ENCODE measurements at regions not wholly inside any gene's neighbourhood (a gene's known extent, or its start where the extent isn't known, plus 50 kb on each side); places are given as distances from the start of the nearest gene placed in this dataset.

- TF ChIP-seq ZBTB7A (IDR thresholded peaks at IDR 0.05; ENCODE audit: low read depth) = no peak
- no peak; the same call in 1 of the 2 replicates for TF ChIP-seq TCF12 (IDR thresholded peaks at IDR 0.05; ENCODE audit: low read depth)
- TF ChIP-seq, protein P1, sequence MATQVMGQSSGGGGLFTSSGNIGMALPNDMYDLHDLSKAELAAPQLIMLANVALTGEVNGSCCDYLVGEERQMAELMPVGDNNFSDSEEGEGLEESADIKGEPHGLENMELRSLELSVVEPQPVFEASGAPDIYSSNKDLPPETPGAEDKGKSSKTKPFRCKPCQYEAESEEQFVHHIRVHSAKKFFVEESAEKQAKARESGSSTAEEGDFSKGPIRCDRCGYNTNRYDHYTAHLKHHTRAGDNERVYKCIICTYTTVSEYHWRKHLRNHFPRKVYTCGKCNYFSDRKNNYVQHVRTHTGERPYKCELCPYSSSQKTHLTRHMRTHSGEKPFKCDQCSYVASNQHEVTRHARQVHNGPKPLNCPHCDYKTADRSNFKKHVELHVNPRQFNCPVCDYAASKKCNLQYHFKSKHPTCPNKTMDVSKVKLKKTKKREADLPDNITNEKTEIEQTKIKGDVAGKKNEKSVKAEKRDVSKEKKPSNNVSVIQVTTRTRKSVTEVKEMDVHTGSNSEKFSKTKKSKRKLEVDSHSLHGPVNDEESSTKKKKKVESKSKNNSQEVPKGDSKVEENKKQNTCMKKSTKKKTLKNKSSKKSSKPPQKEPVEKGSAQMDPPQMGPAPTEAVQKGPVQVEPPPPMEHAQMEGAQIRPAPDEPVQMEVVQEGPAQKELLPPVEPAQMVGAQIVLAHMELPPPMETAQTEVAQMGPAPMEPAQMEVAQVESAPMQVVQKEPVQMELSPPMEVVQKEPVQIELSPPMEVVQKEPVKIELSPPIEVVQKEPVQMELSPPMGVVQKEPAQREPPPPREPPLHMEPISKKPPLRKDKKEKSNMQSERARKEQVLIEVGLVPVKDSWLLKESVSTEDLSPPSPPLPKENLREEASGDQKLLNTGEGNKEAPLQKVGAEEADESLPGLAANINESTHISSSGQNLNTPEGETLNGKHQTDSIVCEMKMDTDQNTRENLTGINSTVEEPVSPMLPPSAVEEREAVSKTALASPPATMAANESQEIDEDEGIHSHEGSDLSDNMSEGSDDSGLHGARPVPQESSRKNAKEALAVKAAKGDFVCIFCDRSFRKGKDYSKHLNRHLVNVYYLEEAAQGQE (IDR thresholded peaks at IDR 0.05; ENCODE audit: low read depth) = no peak
- no peak for TF ChIP-seq FOXM1 (IDR thresholded peaks at IDR 0.05; ENCODE audit: borderline replicate concordance, low read depth)
- TF ChIP-seq, protein P2, sequence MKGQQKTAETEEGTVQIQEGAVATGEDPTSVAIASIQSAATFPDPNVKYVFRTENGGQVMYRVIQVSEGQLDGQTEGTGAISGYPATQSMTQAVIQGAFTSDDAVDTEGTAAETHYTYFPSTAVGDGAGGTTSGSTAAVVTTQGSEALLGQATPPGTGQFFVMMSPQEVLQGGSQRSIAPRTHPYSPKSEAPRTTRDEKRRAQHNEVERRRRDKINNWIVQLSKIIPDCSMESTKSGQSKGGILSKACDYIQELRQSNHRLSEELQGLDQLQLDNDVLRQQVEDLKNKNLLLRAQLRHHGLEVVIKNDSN (IDR thresholded peaks at IDR 0.05) = no peak
- TF ChIP-seq NFIC (IDR thresholded peaks at IDR 0.05) = peak; percentile 59; the same call in 1 of the 2 replicates
- TF ChIP-seq EGR1 (IDR thresholded peaks at IDR 0.05) = no peak
- TF ChIP-seq YY1 (IDR thresholded peaks at IDR 0.05; ENCODE audit: low read depth) = no peak
- peak; percentile 27; the same call in 1 of the 2 replicates for TF ChIP-seq TEAD4 (IDR thresholded peaks at IDR 0.05)
- TF ChIP-seq RAD21 (IDR thresholded peaks at IDR 0.05; ENCODE audit: low read depth) = no peak
- TF ChIP-seq EP300 (IDR thresholded peaks at IDR 0.05; ENCODE audit: borderline replicate concordance) = no peak
- TF ChIP-seq, protein P3, sequence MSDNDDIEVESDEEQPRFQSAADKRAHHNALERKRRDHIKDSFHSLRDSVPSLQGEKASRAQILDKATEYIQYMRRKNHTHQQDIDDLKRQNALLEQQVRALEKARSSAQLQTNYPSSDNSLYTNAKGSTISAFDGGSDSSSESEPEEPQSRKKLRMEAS (IDR thresholded peaks at IDR 0.05) = no peak
These were observed 105.3 kb upstream of the BOD1 start for GRCh38 chr5:173721601-173722232.

GRCh38 chr5:173726846-173727557, 110.6 kb upstream of the BOD1 start:
- TF ChIP-seq, protein P3 (IDR thresholded peaks at IDR 0.05) = no peak
- TF ChIP-seq RAD21 (IDR thresholded peaks at IDR 0.05; ENCODE audit: low read depth) (no peak), TAF1 (IDR thresholded peaks at IDR 0.05; ENCODE audit: low read depth) (no peak), NFIC (IDR thresholded peaks at IDR 0.05) (no peak), FOXM1 (IDR thresholded peaks at IDR 0.05; ENCODE audit: borderline replicate concordance, low read depth) (no peak), EP300 (IDR thresholded peaks at IDR 0.05; ENCODE audit: borderline replicate concordance) (no peak), EGR1 (IDR thresholded peaks at IDR 0.05) (no peak), TCF12 (IDR thresholded peaks at IDR 0.05; ENCODE audit: low read depth) (no peak), CREB1 (IDR thresholded peaks at IDR 0.05; ENCODE audit: low read depth) (no peak), TEAD4 (IDR thresholded peaks at IDR 0.05) (no peak), CEBPB (IDR thresholded peaks at IDR 0.05) (no peak), YY1 (IDR thresholded peaks at IDR 0.05; ENCODE audit: low read depth) (no peak), ZBTB7A (IDR thresholded peaks at IDR 0.05; ENCODE audit: low read depth) (no peak)
- TF ChIP-seq, protein P1 (IDR thresholded peaks at IDR 0.05; ENCODE audit: low read depth) = no peak
- TF ChIP-seq, protein P2 (IDR thresholded peaks at IDR 0.05) = no peak

DNA sequence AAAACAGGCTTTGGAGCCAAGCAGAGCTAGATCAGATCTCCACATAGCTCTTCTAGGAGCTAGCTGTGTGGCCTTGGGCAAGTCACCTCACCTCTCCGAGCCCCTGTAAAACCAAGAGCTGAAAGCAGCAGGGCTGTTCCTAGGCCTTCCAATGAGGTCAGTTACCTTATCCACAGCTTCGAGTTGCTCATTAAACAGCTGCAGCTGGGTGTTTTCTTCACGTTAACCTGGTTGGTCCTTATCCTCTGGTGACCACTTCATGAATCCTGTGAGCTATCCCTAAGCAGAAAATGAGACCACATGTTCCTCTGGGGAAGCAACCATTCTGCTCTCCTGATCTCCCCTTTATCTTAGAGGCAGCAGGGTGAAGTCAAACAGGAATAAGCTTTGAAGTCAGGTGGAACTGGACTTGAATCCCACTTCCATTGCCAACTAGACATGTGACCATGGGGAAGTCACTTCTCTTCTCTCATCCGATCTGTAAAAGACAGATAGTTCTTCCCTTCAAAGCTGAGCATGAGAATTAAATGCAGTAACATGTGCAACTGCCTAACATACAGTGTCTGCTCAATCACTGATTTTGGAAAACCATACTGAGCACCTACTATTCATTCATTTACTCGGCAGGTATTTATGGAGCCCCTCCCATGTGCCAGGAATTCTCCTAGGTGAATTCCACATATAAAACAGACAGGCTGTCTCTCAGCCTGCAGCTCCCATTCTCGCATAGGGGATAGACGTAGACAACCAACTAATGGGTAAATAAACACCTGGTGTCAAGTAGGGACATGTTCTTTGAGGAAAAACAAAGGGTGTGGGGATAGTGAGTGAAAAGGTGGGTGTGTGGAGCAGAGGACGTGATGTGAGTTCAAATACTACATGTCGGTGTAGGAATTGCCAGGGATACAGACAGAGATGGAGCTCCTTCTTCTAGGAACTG, 111.7 kb upstream of the BOD1 start:
- TF ChIP-seq, protein P2 (IDR thresholded peaks at IDR 0.05) = no peak
- TF ChIP-seq FOXM1 (IDR thresholded peaks at IDR 0.05; ENCODE audit: borderline replicate concordance, low read depth) = no peak
- TF ChIP-seq, protein P1 (IDR thresholded peaks at IDR 0.05; ENCODE audit: low read depth) = no peak
- TF ChIP-seq NFIC (IDR thresholded peaks at IDR 0.05) = no peak
- TF ChIP-seq CEBPB (IDR thresholded peaks at IDR 0.05) = no peak
- no peak for TF ChIP-seq TEAD4 (IDR thresholded peaks at IDR 0.05)
- TF ChIP-seq ZBTB7A (IDR thresholded peaks at IDR 0.05; ENCODE audit: low read depth) = no peak
- no peak for TF ChIP-seq TCF12 (IDR thresholded peaks at IDR 0.05; ENCODE audit: low read depth)
- no peak for TF ChIP-seq YY1 (IDR thresholded peaks at IDR 0.05; ENCODE audit: low read depth)
- TF ChIP-seq, protein P3 (IDR thresholded peaks at IDR 0.05) = no peak
- TF ChIP-seq EP300 (IDR thresholded peaks at IDR 0.05; ENCODE audit: borderline replicate concordance) = no peak
- no peak for TF ChIP-seq RAD21 (IDR thresholded peaks at IDR 0.05; ENCODE audit: low read depth)
- no peak for TF ChIP-seq CREB1 (IDR thresholded peaks at IDR 0.05; ENCODE audit: low read depth)
- TF ChIP-seq EGR1 (IDR thresholded peaks at IDR 0.05) = no peak
- TF ChIP-seq TAF1 (IDR thresholded peaks at IDR 0.05; ENCODE audit: low read depth) = no peak
